SU-DHL-6 (cell line): ENCODE measurements at regions not wholly inside any gene's neighbourhood (a gene's known extent, or its start where the extent isn't known, plus 50 kb on each side); places are given as distances from the start of the nearest gene placed in this dataset.

ENCODE experiments used
- H2AFZ ChIP-seq: fragments of 200-600 bp; sonication (generic); 2 replicates; pipeline ENCODE4 v1.6.1; 2014; ENCODE audit warnings: low read depth, mild to moderate bottlenecking, moderate library complexity, mixed read lengths, antibody characterized with exemption, low read length; ENCODE audit not compliant: severe bottlenecking
- H3F3A ChIP-seq: fragments of 200-600 bp; shearing (Covaris generic); 2 replicates; pipeline ENCODE4 v1.6.0; 2016; ENCODE audit warnings: antibody characterized with exemption, mild to moderate bottlenecking; ENCODE audit not compliant: insufficient read depth
- H3K27ac ChIP-seq: fragments of 200-600 bp; sonication (generic); 2 replicates; pipeline ENCODE4 v1.5.1; 2016; ENCODE audit warnings: low read depth, mild to moderate bottlenecking, low read length, moderate library complexity, mixed read lengths
- H3K27me3 ChIP-seq: fragments of 200-600 bp; sonication (generic), shearing (Covaris generic); 2 replicates; pipeline ENCODE4 v1.6.0; 2014; ENCODE audit warnings: mild to moderate bottlenecking, low read length
- H3K36me3 ChIP-seq: fragments of 200-600 bp; sonication (generic); 2 replicates; pipeline ENCODE4 v1.6.1; 2014; ENCODE audit warnings: mild to moderate bottlenecking, low read length, mixed read lengths
- H3K4me2 ChIP-seq: fragments of 300-600, 200-600 bp; shearing (Covaris generic), sonication (generic); 2 replicates; pipeline ENCODE4 v1.6.0; 2014; ENCODE audit warnings: low read length, low read depth, mild to moderate bottlenecking; ENCODE audit not compliant: poor library complexity, severe bottlenecking
- H3K4me3 ChIP-seq: fragments of 200-600 bp; sonication (generic); 2 replicates; pipeline ENCODE4 v1.5.1; 2014; ENCODE audit warnings: antibody characterized with exemption, low read length, mild to moderate bottlenecking, mixed read lengths; ENCODE audit not compliant: insufficient read depth, poor library complexity, severe bottlenecking
- H3K79me2 ChIP-seq: fragments of 200-600 bp; sonication (generic); 2 replicates; pipeline ENCODE4 v1.6.1; 2014; ENCODE audit warnings: mild to moderate bottlenecking, low read length, moderate library complexity; ENCODE audit not compliant: insufficient read depth
- H3K9ac ChIP-seq: fragments of 200-600 bp; sonication (generic); 2 replicates; pipeline ENCODE4 v1.7.0; 2014; ENCODE audit warnings: mild to moderate bottlenecking, low read length
- H3K9me2 ChIP-seq: fragments of 200-600 bp; sonication (generic); replicated peaks from 2 replicates; pipeline ENCODE4 v1.6.1; 2014; ENCODE audit warnings: low read length; ENCODE audit not compliant: insufficient read depth
- H3K9me3 ChIP-seq: fragments of 200-600 bp; sonication (generic); 2 replicates; pipeline ENCODE4 v1.6.1; 2014; ENCODE audit warnings: low read length, mixed read lengths; ENCODE audit not compliant: insufficient read depth
- H4K20me1 ChIP-seq: fragments of 200-600 bp; sonication (generic); 2 replicates; pipeline ENCODE4 v1.6.1; 2014; ENCODE audit warnings: low read depth, mild to moderate bottlenecking, antibody characterized with exemption, low read length, moderate library complexity, mixed read lengths
- EZH2phosphoT487 ChIP-seq: fragments of 200-600 bp; sonication (generic), shearing (Covaris generic); conservative IDR thresholded peaks from 2 replicates; pipeline ENCODE4 v1.6.1; 2018; ENCODE audit warnings: mild to moderate bottlenecking, antibody characterized with exemption, low read length, moderate library complexity, mixed read lengths
- TF ChIP-seq, protein P1 (sequence below): fragments of 200-600 bp; sonication (generic); IDR thresholded peaks from one replicate; pipeline ENCODE4 v1.5.1; 2017; ENCODE audit warnings: antibody characterized with exemption, mild to moderate bottlenecking, low read length, moderate library complexity; ENCODE audit not compliant: insufficient read depth, poor library complexity, severe bottlenecking

DNA sequence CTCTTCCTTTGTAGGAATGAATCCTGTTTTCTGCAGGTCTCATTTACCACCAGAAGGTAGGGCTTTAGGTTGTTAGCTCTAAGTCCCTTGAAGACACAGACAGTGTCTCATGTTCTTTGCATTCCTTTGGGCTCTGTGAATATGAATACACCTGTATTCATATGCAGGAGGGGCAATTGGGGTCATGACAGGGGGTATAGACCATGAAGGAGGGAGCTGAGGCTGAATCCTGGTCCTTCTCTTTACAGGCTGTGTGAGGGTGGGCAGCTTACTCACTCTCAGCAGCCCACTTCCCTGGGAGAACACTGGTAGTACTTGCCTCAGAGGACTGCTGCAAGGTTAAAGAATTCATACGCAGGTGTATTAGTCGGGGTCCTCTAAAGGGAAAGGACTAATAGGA, 267.2 kb upstream of the MGMT start:
- Histone ChIP-seq H3K9me2 (no peaks in the 10 kb centered on the region), H3K9ac (no peak overlapping the region), H4K20me1 (no peaks in the 10 kb centered on the region), H3K4me3 (no peak overlapping the region), H3F3A (no peaks in the 10 kb centered on the region), H3K36me3 (no peaks in the 10 kb centered on the region), H3K27ac (no peak overlapping the region), H3K9me3 (no peaks in the 10 kb centered on the region), H3K4me2 (no peak overlapping the region), H2AFZ (no peak overlapping the region), H3K79me2 (no peaks in the 10 kb centered on the region), H3K27me3 (no peaks in the 10 kb centered on the region)
- TF ChIP-seq, protein P1, sequence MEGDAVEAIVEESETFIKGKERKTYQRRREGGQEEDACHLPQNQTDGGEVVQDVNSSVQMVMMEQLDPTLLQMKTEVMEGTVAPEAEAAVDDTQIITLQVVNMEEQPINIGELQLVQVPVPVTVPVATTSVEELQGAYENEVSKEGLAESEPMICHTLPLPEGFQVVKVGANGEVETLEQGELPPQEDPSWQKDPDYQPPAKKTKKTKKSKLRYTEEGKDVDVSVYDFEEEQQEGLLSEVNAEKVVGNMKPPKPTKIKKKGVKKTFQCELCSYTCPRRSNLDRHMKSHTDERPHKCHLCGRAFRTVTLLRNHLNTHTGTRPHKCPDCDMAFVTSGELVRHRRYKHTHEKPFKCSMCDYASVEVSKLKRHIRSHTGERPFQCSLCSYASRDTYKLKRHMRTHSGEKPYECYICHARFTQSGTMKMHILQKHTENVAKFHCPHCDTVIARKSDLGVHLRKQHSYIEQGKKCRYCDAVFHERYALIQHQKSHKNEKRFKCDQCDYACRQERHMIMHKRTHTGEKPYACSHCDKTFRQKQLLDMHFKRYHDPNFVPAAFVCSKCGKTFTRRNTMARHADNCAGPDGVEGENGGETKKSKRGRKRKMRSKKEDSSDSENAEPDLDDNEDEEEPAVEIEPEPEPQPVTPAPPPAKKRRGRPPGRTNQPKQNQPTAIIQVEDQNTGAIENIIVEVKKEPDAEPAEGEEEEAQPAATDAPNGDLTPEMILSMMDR, result no peak
- no peak for TF ChIP-seq EZH2phosphoT487

DNA sequence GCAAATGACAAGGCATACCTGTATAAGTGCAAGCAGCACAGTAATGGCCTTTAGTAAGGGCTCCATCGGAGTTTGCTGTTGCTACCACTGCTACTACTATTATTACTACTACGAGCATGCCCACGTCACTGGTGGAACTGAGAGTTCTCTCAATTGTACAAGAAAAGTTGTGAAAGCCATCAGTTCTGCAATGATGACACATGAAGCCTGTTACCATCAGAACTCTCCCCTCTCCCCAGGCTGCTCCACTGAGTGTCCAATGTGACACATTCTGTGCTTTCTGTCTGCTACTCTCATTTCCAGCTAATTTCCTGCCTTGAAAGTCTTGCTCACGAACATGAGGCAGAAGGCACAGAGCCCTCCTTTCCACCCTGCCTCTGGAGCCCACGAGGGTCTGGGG, 263.2 kb upstream of the MGMT start:
- H3K27me3 ChIP-seq, result no peaks in the 10 kb centered on the region
- no peaks in the 10 kb centered on the region for H3K79me2 ChIP-seq
- H3K36me3 ChIP-seq, result no peaks in the 10 kb centered on the region
- H4K20me1 ChIP-seq, result no peaks in the 10 kb centered on the region
- H3K4me3 ChIP-seq, result no peak overlapping the region
- no peak for TF ChIP-seq EZH2phosphoT487
- TF ChIP-seq, protein P1, result no peak
- no peak overlapping the region for H3K27ac ChIP-seq
- no peaks in the 10 kb centered on the region for H3K9me2 ChIP-seq
- no peak overlapping the region for H3K4me2 ChIP-seq
- no peak overlapping the region for H3K9ac ChIP-seq
- no peaks in the 10 kb centered on the region for H3K9me3 ChIP-seq
- H3F3A ChIP-seq, result no peaks in the 10 kb centered on the region
- H2AFZ ChIP-seq, result no peak overlapping the region

DNA sequence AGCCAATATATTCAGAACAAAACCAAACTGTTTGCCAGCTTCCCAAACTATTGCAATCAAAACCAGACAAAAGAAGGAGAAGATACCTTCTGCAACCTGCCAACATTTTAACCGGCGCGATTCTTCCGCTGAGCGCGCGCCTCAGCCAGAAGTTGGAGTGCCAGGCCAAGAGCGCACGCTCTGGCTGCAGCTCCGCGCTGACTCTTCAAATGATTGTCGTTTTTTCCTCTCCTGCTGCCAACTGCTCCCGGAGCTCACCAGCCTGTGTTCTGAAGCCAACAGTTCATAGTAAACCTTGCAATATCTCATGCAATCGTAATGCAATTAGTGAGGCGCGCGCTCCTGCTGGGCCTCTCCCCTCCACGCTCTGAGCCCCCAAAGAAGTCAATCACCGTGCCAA, 259.7 kb upstream of the MGMT start:
- no peak overlapping the region for H2AFZ ChIP-seq

More for the DNA sequence above, 259.7 kb upstream of the MGMT start:
- Histone ChIP-seq H3K36me3 (no peaks in the 10 kb centered on the region), H3K27ac (no peak overlapping the region), H3K27me3 (no peaks in the 10 kb centered on the region), H3K4me3 (no peak overlapping the region), H3K9ac (no peak overlapping the region), H3K4me2 (no peak overlapping the region), H3K9me3 (no peaks in the 10 kb centered on the region), H3F3A (no peaks in the 10 kb centered on the region), H4K20me1 (no peaks in the 10 kb centered on the region), H3K9me2 (no peaks in the 10 kb centered on the region), H3K79me2 (no peaks in the 10 kb centered on the region)
- no peak for TF ChIP-seq EZH2phosphoT487
- TF ChIP-seq, protein P1, result no peak
